Activated CD4-positive, alpha-beta T cell treated with anti-CD3 and anti-CD28 coated beads, Interleukin-2, amount 50 U/mL, for 48 hours (primary cell): ENCODE measurements at regions not wholly inside any gene's neighbourhood (a gene's known extent, or its start where the extent isn't known, plus 50 kb on each side); places are given as distances from the start of the nearest gene placed in this dataset.
"Not testable (repeated sequence)": the region's sequence is repeated elsewhere in the genome, so short reads cannot be mapped to it uniquely, and the experiment has no call there.

Experiments used
- DNase-seq, 2 experiments: peaks; one replicate each; pipeline ENCODE4 v3.0.0-alpha.2; 2020

- DNase-seq, result no peak
Observed at GRCh38 chr9:93900971-93901861, 53.9 kb downstream of the BARX1 start.

GRCh38 chr9:93900436-93900819 lies 54.7 kb downstream of the BARX1 start:
- no peak for DNase-seq

GRCh38 chr9:93899609-93900435 lies 55.3 kb downstream of the BARX1 start:
- DNase-seq, result no peak

- no peak for DNase-seq
Observed at GRCh38 chr9:93898502-93899426, 56.4 kb downstream of the BARX1 start.

GRCh38 chr9:93898026-93898425 lies 57.1 kb downstream of the BARX1 start:
- no peak for DNase-seq

- no peak for DNase-seq
Observed at GRCh38 chr9:93897075-93897970, 57.8 kb downstream of the BARX1 start.

GRCh38 chr9:93896496-93897033 lies 58.6 kb downstream of the BARX1 start:
- no peak for DNase-seq

- DNase-seq, result no peak
Observed at GRCh38 chr9:93896093-93896492, 59.1 kb downstream of the BARX1 start.

GRCh38 chr9:93895535-93895934 lies 59.6 kb downstream of the BARX1 start:
- DNase-seq, result no peak

GRCh38 chr9:93894691-93895079 lies 60.5 kb downstream of the BARX1 start:
- no peak for DNase-seq

GRCh38 chr9:93893899-93894690 lies 61.1 kb downstream of the BARX1 start:
- DNase-seq, result no peak

GRCh38 chr9:93893194-93893593 lies 62.0 kb downstream of the BARX1 start:
- no peak for DNase-seq

- DNase-seq, result no peak
Observed at GRCh38 chr9:93892748-93893147, 62.4 kb downstream of the BARX1 start.

GRCh38 chr9:93891549-93892310 lies 63.4 kb downstream of the BARX1 start:
- DNase-seq, result no peak

GRCh38 chr9:93891050-93891449 lies 64.1 kb downstream of the BARX1 start:
- no peak for DNase-seq

GRCh38 chr9:93890436-93890935 lies 64.7 kb downstream of the BARX1 start:
- no peak for DNase-seq

- DNase-seq, result no peak
Observed at GRCh38 chr9:93886911-93887310, 68.2 kb downstream of the BARX1 start.

- no peak for DNase-seq
Observed at GRCh38 chr9:93884808-93885207, 70.3 kb downstream of the BARX1 start.

GRCh38 chr9:93879662-93880407 lies 75.3 kb downstream of the BARX1 start:
- DNase-seq, result not testable (repeated sequence)
